NCI-H774 (cell line): ENCODE measurements at regions not wholly inside any gene's neighbourhood (a gene's known extent, or its start where the extent isn't known, plus 50 kb on each side); places are given as distances from the start of the nearest gene placed in this dataset.
"Not testable (repeated sequence)": the region's sequence is repeated elsewhere in the genome, so short reads cannot be mapped to it uniquely, and the experiment has no call there.

ENCODE experiments used
- DNase-seq: peaks from one replicate; lab custom pipeline; 2025; lab: John Stamatoyannopoulos, UW

GRCh38 chr21:38112219-38112789 is 144.5 kb upstream of the KCNJ15 start:
- DNase-seq = no peak

GRCh38 chr21:38114717-38115333 is 142.0 kb upstream of the KCNJ15 start:
- no peak for DNase-seq

GRCh38 chr21:38115870-38116269 is 140.9 kb upstream of the KCNJ15 start:
- no peak for DNase-seq

GRCh38 chr21:38119793-38120192 is 137.0 kb upstream of the KCNJ15 start:
- DNase-seq = no peak

GRCh38 chr21:38120679-38120983 is 136.2 kb upstream of the KCNJ15 start:
- not testable (repeated sequence) for DNase-seq

- no peak for DNase-seq
Observed at GRCh38 chr21:38120984-38121855, 135.6 kb upstream of the KCNJ15 start.

- DNase-seq = no peak
Observed at GRCh38 chr21:38121888-38122720, 134.7 kb upstream of the KCNJ15 start.

- peak; percentile 3 for DNase-seq
Observed at GRCh38 chr21:38123626-38124025, 133.2 kb upstream of the KCNJ15 start.

- peak; percentile 62 for DNase-seq
Observed at GRCh38 chr21:38126666-38127303, 130.0 kb upstream of the KCNJ15 start.

- peak; percentile 47 for DNase-seq
Observed at GRCh38 chr21:38129711-38130110, 127.1 kb upstream of the KCNJ15 start.

GRCh38 chr21:38133240-38133639 is 123.6 kb upstream of the KCNJ15 start:
- DNase-seq = no peak

- no peak for DNase-seq
Observed at GRCh38 chr21:38134084-38134873, 122.5 kb upstream of the KCNJ15 start.

GRCh38 chr21:38136201-38136600 is 120.6 kb upstream of the KCNJ15 start:
- DNase-seq = no peak

- peak; percentile 20 for DNase-seq
Observed at GRCh38 chr21:38139380-38140168, 117.2 kb upstream of the KCNJ15 start.

GRCh38 chr21:38140207-38140903 is 116.4 kb upstream of the KCNJ15 start:
- DNase-seq = peak; percentile 37

GRCh38 chr21:38142224-38142623 is 114.6 kb upstream of the KCNJ15 start:
- DNase-seq = no peak

GRCh38 chr21:38144193-38144592 is 112.6 kb upstream of the KCNJ15 start:
- DNase-seq = no peak

- no peak for DNase-seq
Observed at GRCh38 chr21:38145104-38145503, 111.7 kb upstream of the KCNJ15 start.

- DNase-seq = no peak
Observed at GRCh38 chr21:38147391-38147790, 109.4 kb upstream of the KCNJ15 start.

- no peak for DNase-seq
Observed at GRCh38 chr21:38148046-38148445, 108.7 kb upstream of the KCNJ15 start.
